ENCODE measurements at regions not wholly inside any gene's neighbourhood (a gene's known extent, or its start where the extent isn't known, plus 50 kb on each side); places are given as distances from the start of the nearest gene placed in this dataset.

DNA sequence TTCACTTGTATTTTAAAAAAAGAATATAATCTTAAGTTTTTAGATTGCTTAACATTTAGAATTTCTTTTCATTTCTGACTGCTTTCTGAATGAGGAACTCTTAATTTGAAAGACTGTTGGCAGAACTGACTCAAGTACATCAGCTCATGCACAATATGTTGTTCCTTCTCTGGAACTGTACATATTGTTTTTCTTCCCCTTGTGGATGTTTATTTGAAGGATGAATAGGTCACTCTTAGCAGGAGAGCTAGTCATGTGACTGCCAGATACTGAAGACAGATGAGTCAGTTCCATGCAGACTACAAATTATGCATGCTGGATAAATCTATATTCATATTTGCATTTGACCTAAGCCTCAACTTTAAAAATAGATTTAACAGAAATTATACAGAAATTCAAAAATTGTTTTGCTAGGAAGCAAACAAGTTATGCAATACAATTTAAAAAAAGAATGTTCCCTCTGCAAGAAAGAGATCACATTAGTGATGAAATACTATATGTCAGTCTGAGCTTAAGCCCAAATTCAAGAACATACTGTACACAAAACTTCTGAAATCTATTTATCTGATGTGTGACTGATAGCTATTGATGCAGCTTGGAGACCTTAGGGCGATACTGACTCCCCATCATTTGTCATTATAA lies 1274.9 kb upstream of the GJE1 start:
- no peak overlapping the region for H3K4me3 ChIP-seq (ENCODE audit: low read depth in 1 of 2, low read length in 2 of 2)
- H3K27me3 ChIP-seq (ENCODE audit: low read depth, low read length): no peaks in the 10 kb centered on the region
- H3K9me3 ChIP-seq (ENCODE audit: control insufficient read depth in 1 of 2, low read length in 2 of 2): no peaks in the 10 kb centered on the region
- H3K27ac ChIP-seq (ENCODE audit: low read length): no peak overlapping the region
- H3K4me1 ChIP-seq (ENCODE audit: control insufficient read depth in 1 of 2, insufficient read depth in 2 of 2, low read length in 2 of 2): peaks cover 0 to 12% of the 10 kb centered on the region in 2 donors
- H3K36me3 ChIP-seq (ENCODE audit: control insufficient read depth in 1 of 2, insufficient read depth in 2 of 2, low read length in 2 of 2): no peaks in the 10 kb centered on the region

DNA sequence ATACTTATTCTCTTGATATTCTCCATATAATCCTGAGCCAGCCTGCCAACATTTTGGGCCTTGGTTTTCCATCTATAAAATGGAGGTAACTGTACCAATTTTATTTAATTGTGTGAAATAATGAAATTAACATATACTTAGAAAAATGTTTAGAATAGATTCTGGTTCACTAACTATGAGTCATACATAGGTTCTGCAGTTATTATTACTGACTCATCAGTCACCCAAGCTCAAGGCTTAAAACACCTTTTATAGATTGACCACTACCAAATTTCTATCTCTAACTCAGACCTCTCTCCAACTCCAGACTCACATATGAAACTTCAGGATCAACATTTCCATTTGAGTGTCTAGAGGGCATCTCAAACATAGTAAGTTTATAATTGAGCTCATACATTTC lies 1277.2 kb upstream of the GJE1 start:
- H3K4me1 ChIP-seq (ENCODE audit: control insufficient read depth in 1 of 2, insufficient read depth in 2 of 2, low read length in 2 of 2): peaks cover 0 to 12% of the 10 kb centered on the region in 2 donors
- no peak overlapping the region for H3K4me3 ChIP-seq (ENCODE audit: low read depth in 1 of 2, low read length in 2 of 2)
- H3K27me3 ChIP-seq (ENCODE audit: low read depth, low read length): no peaks in the 10 kb centered on the region
- H3K27ac ChIP-seq (ENCODE audit: low read length): no peak overlapping the region
- no peaks in the 10 kb centered on the region for H3K36me3 ChIP-seq (ENCODE audit: control insufficient read depth in 1 of 2, insufficient read depth in 2 of 2, low read length in 2 of 2)
- H3K9me3 ChIP-seq (ENCODE audit: control insufficient read depth in 1 of 2, low read length in 2 of 2): no peaks in the 10 kb centered on the region

DNA sequence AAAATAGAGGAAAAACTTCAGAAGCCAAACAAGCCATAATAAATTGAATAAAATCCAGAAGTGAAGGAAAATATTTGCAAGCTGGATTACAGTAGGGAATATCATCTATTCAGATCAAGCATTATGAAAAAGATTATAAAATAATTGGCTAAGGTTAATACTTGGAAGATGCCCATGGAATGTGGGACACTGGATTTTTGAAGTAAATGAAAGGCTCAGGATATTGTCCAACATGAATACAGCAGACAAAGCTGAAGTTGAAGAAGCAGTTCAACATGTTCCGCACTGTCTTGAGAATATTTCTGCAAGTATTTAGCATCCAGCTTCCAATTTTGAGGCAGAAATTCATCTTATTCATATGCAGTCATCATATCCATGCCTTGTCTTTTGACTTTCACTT lies 1278.4 kb upstream of the GJE1 start:
- Histone ChIP-seq H3K4me1 (ENCODE audit: control insufficient read depth in 1 of 2, insufficient read depth in 2 of 2, low read length in 2 of 2) (peaks cover 0 to 12% of the 10 kb centered on the region in 2 donors), H3K4me3 (ENCODE audit: low read depth in 1 of 2, low read length in 2 of 2) (no peak overlapping the region), H3K9me3 (ENCODE audit: control insufficient read depth in 1 of 2, low read length in 2 of 2) (no peaks in the 10 kb centered on the region), H3K27me3 (ENCODE audit: low read depth, low read length) (no peaks in the 10 kb centered on the region), H3K27ac (ENCODE audit: low read length) (no peak overlapping the region), H3K36me3 (ENCODE audit: control insufficient read depth in 1 of 2, insufficient read depth in 2 of 2, low read length in 2 of 2) (no peaks in the 10 kb centered on the region)

DNA sequence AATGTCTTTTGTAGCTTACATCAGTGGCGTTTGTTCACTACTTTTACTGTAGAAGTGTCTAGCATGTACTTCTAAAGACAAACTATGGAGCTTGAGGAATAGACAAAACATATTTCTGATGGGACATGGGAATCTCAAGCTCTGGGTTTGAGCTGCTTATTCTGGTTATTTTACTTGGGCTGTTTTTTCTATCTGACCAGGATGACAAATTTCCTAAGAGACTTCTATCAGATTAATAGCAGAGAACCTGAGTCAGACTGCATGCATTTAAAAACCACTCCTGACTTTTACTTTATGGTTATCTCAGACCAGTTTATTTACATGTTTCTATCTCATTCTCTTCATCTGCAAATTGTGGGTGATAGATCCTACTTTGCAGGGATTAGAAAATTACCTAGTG lies 1282.3 kb upstream of the GJE1 start:
- no peaks in the 10 kb centered on the region for H3K36me3 ChIP-seq (ENCODE audit: control insufficient read depth in 1 of 2, insufficient read depth in 2 of 2, low read length in 2 of 2)
- H3K4me3 ChIP-seq (ENCODE audit: low read depth in 1 of 2, low read length in 2 of 2): no peak overlapping the region
- no peak overlapping the region for H3K27ac ChIP-seq (ENCODE audit: low read length)
- peaks cover 0 to 4% of the 10 kb centered on the region in 2 donors for H3K4me1 ChIP-seq (ENCODE audit: control insufficient read depth in 1 of 2, insufficient read depth in 2 of 2, low read length in 2 of 2)
- no peaks in the 10 kb centered on the region for H3K27me3 ChIP-seq (ENCODE audit: low read depth, low read length)
- no peaks in the 10 kb centered on the region for H3K9me3 ChIP-seq (ENCODE audit: control insufficient read depth in 1 of 2, low read length in 2 of 2)

DNA sequence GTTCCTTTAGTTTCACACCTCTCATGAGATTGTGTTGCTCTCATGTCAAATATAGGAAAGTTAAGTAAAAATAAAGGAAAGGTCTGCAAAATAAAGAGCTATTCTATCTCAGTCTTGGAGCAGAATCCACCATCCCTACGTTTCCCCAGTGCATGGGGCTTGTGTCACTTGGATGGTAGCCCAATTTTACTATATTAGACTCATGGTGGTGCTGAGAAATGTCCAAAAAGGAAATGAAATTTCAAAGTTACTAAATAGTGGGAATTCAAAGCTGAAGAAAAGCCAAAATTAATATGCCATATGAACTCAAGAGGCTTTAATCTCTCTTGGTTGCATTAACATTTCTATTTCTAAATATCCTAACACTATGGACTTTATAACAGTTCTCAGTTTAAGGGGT lies 1283.3 kb upstream of the GJE1 start:
- Histone ChIP-seq H3K9me3 (ENCODE audit: control insufficient read depth in 1 of 2, low read length in 2 of 2) (no peaks in the 10 kb centered on the region), H3K27ac (ENCODE audit: low read length) (no peak overlapping the region), H3K4me3 (ENCODE audit: low read depth in 1 of 2, low read length in 2 of 2) (no peak overlapping the region), H3K4me1 (ENCODE audit: control insufficient read depth in 1 of 2, insufficient read depth in 2 of 2, low read length in 2 of 2) (peaks cover 0 to 4% of the 10 kb centered on the region in 2 donors), H3K27me3 (ENCODE audit: low read depth, low read length) (no peaks in the 10 kb centered on the region), H3K36me3 (ENCODE audit: control insufficient read depth in 1 of 2, insufficient read depth in 2 of 2, low read length in 2 of 2) (no peaks in the 10 kb centered on the region)

DNA sequence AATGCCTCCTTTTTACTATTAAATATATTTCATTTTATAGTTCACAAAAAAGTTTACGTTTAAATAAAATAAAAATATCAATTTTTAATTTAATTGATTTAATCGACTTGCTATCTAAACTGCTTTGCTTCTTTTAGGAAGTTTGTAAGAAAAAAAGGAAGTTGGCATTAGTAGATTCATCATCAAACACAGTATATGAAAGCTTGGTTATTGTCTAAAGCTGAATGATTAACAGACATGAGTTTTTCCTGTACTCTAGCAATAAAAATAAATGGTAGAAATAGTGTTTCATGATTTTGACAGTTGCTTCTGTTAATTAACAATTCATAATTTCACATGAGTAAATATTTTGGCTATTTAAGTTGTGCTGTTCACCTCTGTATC lies 1285.5 kb upstream of the GJE1 start:
- Histone ChIP-seq H3K4me3 (ENCODE audit: low read depth in 1 of 2, low read length in 2 of 2) (no peak overlapping the region), H3K36me3 (ENCODE audit: control insufficient read depth in 1 of 2, insufficient read depth in 2 of 2, low read length in 2 of 2) (no peaks in the 10 kb centered on the region)

DNA sequence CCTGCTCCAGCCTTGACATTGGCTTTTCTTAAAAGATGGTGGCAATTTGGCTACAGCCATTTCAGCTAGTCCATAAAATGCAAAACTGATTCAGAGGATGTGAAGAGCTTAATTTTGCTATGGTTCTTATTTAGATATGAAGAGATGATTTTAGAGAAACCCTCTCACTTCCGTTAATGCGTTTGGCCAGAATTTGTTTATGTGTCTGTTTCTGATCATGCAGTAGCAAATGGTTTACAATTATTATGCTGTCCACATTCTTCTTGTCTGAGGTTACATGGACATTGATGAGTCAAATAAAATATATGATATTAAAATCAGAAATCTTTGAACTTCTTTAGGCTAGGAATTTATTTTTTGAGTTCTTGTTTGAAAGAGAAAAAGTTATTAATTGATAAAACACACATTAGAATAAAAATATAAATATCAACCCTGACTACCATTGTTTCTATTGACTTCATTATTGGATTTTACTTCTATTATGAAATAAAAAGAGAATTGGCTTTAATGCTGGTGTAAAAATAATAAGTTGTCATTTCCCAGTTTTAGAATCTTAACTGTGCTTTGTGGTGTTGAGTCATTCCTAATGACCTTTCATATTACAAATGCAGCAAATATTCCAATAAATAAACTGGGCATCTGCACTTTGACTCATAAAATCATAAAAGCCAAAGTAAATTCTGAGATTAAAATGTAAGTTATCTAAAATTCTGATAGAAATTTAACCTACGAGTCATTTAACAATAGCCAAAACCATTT lies 1286.0 kb upstream of the GJE1 start:
- Histone ChIP-seq H3K36me3 (ENCODE audit: control insufficient read depth in 1 of 2, insufficient read depth in 2 of 2, low read length in 2 of 2) (no peaks in the 10 kb centered on the region), H3K27me3 (ENCODE audit: low read depth, low read length) (no peaks in the 10 kb centered on the region), H3K4me1 (ENCODE audit: control insufficient read depth in 1 of 2, insufficient read depth in 2 of 2, low read length in 2 of 2) (no peaks in the 10 kb centered on the region), H3K9me3 (ENCODE audit: control insufficient read depth in 1 of 2, low read length in 2 of 2) (no peaks in the 10 kb centered on the region), H3K4me3 (ENCODE audit: low read depth in 1 of 2, low read length in 2 of 2) (no peak overlapping the region), H3K27ac (ENCODE audit: low read length) (no peak overlapping the region)

More for the DNA sequence above, 1285.5 kb upstream of the GJE1 start:
- Histone ChIP-seq H3K9me3 (ENCODE audit: control insufficient read depth in 1 of 2, low read length in 2 of 2) (no peaks in the 10 kb centered on the region), H3K27me3 (ENCODE audit: low read depth, low read length) (no peaks in the 10 kb centered on the region), H3K27ac (ENCODE audit: low read length) (no peak overlapping the region), H3K4me1 (ENCODE audit: control insufficient read depth in 1 of 2, insufficient read depth in 2 of 2, low read length in 2 of 2) (no peaks in the 10 kb centered on the region)

DNA sequence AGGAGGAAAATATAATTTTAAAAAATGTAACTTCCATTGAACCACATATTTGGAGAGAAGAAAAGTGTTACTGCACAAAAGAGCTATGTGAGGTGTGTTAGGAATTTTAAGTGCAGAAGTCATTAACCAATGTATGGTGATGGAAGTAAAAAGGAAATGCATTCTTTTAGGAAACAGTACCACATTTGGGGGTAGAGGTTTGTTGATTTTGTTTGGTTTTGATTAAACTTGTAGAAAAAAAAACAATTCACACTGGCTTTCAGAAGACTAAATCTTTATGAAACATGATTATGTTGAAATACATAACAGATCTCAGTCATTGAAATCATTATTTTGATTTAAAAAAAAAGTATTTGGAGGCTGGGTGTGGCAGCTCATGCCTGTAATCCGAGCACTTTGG lies 1287.0 kb upstream of the GJE1 start:
- Histone ChIP-seq H3K27me3 (ENCODE audit: low read depth, low read length) (no peaks in the 10 kb centered on the region), H3K36me3 (ENCODE audit: control insufficient read depth in 1 of 2, insufficient read depth in 2 of 2, low read length in 2 of 2) (no peaks in the 10 kb centered on the region), H3K27ac (ENCODE audit: low read length) (no peak overlapping the region), H3K4me1 (ENCODE audit: control insufficient read depth in 1 of 2, insufficient read depth in 2 of 2, low read length in 2 of 2) (no peaks in the 10 kb centered on the region), H3K9me3 (ENCODE audit: control insufficient read depth in 1 of 2, low read length in 2 of 2) (no peaks in the 10 kb centered on the region), H3K4me3 (ENCODE audit: low read depth in 1 of 2, low read length in 2 of 2) (no peak overlapping the region)

DNA sequence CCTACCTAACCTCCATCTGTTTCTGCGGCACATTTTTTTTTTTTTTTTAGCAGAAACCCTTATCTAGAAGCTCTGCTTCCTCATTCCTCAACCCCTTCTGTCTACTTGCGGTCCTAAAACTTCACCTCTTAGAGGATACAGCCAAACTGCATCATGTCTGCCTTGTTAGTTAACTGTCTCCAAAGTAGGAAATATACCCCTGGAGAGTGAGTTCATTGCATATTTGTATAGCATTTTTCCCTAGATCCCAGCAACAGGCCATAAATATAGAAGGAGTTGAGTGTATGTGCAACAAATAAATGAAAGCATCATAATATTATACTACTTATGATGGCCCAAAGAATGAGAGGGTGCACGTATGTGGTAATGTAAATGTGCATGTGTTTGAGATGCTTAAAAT lies 1288.6 kb upstream of the GJE1 start:
- Histone ChIP-seq H3K27ac (ENCODE audit: low read length) (no peak overlapping the region), H3K9me3 (ENCODE audit: control insufficient read depth in 1 of 2, low read length in 2 of 2) (no peaks in the 10 kb centered on the region), H3K4me3 (ENCODE audit: low read depth in 1 of 2, low read length in 2 of 2) (no peak overlapping the region), H3K27me3 (ENCODE audit: low read depth, low read length) (no peaks in the 10 kb centered on the region), H3K36me3 (ENCODE audit: control insufficient read depth in 1 of 2, insufficient read depth in 2 of 2, low read length in 2 of 2) (no peaks in the 10 kb centered on the region), H3K4me1 (ENCODE audit: control insufficient read depth in 1 of 2, insufficient read depth in 2 of 2, low read length in 2 of 2) (no peaks in the 10 kb centered on the region)

DNA sequence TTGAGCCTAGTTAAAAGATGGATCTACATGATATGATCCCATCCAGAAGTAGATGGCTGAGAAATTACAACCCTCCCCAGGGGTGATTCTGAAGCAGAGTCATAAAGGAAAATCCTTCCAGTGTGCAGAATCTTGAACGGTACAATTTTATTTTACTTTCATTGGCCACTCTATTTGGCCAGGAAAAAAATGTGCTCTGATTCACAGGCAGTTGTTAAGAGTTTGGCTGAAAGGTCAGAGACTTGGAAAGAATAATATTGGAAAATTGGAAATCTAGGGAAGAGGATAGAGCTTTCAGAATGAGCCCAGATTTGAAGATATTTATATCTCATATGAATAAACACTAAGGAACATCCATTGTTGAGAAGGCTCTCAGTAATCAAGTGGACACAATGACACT lies 1299.3 kb upstream of the GJE1 start:
- Histone ChIP-seq H3K4me1 (ENCODE audit: control insufficient read depth in 1 of 2, insufficient read depth in 2 of 2, low read length in 2 of 2) (peaks cover 0 to 10% of the 10 kb centered on the region in 2 donors), H3K27ac (ENCODE audit: low read length) (no peak overlapping the region), H3K27me3 (ENCODE audit: low read depth, low read length) (no peaks in the 10 kb centered on the region), H3K4me3 (ENCODE audit: low read depth in 1 of 2, low read length in 2 of 2) (no peak overlapping the region), H3K9me3 (ENCODE audit: control insufficient read depth in 1 of 2, low read length in 2 of 2) (no peaks in the 10 kb centered on the region), H3K36me3 (ENCODE audit: control insufficient read depth in 1 of 2, insufficient read depth in 2 of 2, low read length in 2 of 2) (no peaks in the 10 kb centered on the region)

DNA sequence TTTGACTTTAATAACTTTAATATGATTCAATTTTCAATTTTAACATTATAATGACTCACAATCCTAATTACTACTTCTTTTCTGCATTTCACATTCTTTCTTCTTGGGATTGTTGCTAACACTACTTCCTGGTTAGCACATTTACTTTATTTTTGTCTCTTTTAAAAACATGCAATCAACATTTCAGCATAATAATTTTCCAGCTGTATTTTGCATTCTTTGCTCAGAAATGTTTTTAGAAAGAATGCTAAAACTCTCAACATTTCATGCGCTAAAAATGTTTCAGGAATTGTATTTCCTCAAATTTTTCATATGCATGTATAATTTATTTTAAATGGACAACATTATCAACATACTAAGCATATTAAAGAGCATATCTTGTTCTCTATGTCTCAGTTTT lies 1302.1 kb upstream of the GJE1 start:
- Histone ChIP-seq H3K36me3 (ENCODE audit: control insufficient read depth in 1 of 2, insufficient read depth in 2 of 2, low read length in 2 of 2) (no peaks in the 10 kb centered on the region), H3K4me1 (ENCODE audit: control insufficient read depth in 1 of 2, insufficient read depth in 2 of 2, low read length in 2 of 2) (peaks cover 0 to 10% of the 10 kb centered on the region in 2 donors), H3K9me3 (ENCODE audit: control insufficient read depth in 1 of 2, low read length in 2 of 2) (no peaks in the 10 kb centered on the region), H3K4me3 (ENCODE audit: low read depth in 1 of 2, low read length in 2 of 2) (no peak overlapping the region), H3K27me3 (ENCODE audit: low read depth, low read length) (no peaks in the 10 kb centered on the region), H3K27ac (ENCODE audit: low read length) (no peak overlapping the region)

DNA sequence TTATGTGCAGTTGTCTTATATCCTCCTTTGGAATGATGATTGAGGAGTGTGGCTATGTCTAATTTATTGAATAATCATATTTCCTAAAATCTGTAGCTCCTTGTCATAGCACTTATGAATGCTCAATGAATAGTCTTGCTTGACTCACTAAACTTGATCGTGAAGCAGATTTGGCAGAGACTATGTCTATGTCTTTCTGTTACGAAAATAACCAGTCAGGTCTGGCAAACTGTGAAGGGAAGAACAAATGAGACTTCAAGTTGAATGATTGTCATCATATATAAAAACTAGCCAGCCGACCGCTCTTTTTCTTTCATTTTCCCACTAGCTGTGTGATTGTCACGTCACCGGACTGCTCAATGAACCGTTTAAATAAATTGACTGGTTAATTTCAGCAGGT lies 1303.9 kb upstream of the GJE1 start:
- Histone ChIP-seq H3K27me3 (ENCODE audit: low read depth, low read length) (no peaks in the 10 kb centered on the region), H3K4me1 (ENCODE audit: control insufficient read depth in 1 of 2, insufficient read depth in 2 of 2, low read length in 2 of 2) (peaks cover 0 to 4% of the 10 kb centered on the region in 2 donors), H3K9me3 (ENCODE audit: control insufficient read depth in 1 of 2, low read length in 2 of 2) (no peaks in the 10 kb centered on the region), H3K4me3 (ENCODE audit: low read depth in 1 of 2, low read length in 2 of 2) (no peak overlapping the region), H3K36me3 (ENCODE audit: control insufficient read depth in 1 of 2, insufficient read depth in 2 of 2, low read length in 2 of 2) (no peaks in the 10 kb centered on the region), H3K27ac (ENCODE audit: low read length) (no peak overlapping the region)
